Left renal cortex interstitium (tissue), 4 donors: ENCODE measurements at regions not wholly inside any gene's neighbourhood (a gene's known extent, or its start where the extent isn't known, plus 50 kb on each side); places are given as distances from the start of the nearest gene placed in this dataset.
"Not testable (repeated sequence)": the region's sequence is repeated elsewhere in the genome, so short reads cannot be mapped to it uniquely, and the experiment has no call there.

Experiments
- DNase-seq, 4 donors: peaks; one replicate each; pipeline ENCODE4 v3.0.0-alpha.2; 2013; ENCODE audit warnings: low read depth in 4 of 4, low spot score in 2 of 4, missing footprints in 1 of 4

GRCh38 chr5:32916648-32917047 lies 205.5 kb downstream of the NPR3 start:
- DNase-seq, result peak in 1 of 4 donors; percentile 3

- no peak for DNase-seq
Measured at GRCh38 chr5:32928761-32929160, 217.6 kb downstream of the NPR3 start.

- DNase-seq, result not testable (repeated sequence)
Measured at GRCh38 chr5:32931438-32931837, 220.3 kb downstream of the NPR3 start.

- no peak for DNase-seq
Measured at GRCh38 chr5:32932241-32932935, 221.3 kb downstream of the NPR3 start.

- no peak for DNase-seq
Measured at GRCh38 chr5:32933692-32934091, 222.6 kb downstream of the NPR3 start.

GRCh38 chr5:32934529-32934928 lies 223.4 kb downstream of the NPR3 start:
- DNase-seq, result no peak

GRCh38 chr5:32935283-32935682 lies 224.2 kb downstream of the NPR3 start:
- DNase-seq, result no peak

- no peak for DNase-seq
Measured at GRCh38 chr5:32936329-32936728, 225.2 kb downstream of the NPR3 start.

- no peak for DNase-seq
Measured at GRCh38 chr5:32942225-32942989, 231.3 kb downstream of the NPR3 start.

GRCh38 chr5:32949286-32949970 lies 238.3 kb downstream of the NPR3 start:
- DNase-seq, result no peak

GRCh38 chr5:32951003-32951402 lies 239.9 kb downstream of the NPR3 start:
- no peak for DNase-seq

GRCh38 chr5:32951878-32952277 lies 240.8 kb downstream of the NPR3 start:
- no peak for DNase-seq

GRCh38 chr5:32952421-32952820 lies 241.3 kb downstream of the NPR3 start:
- not testable (repeated sequence) for DNase-seq

GRCh38 chr5:32953694-32954093 lies 242.6 kb downstream of the NPR3 start:
- DNase-seq, result no peak

- DNase-seq, result no peak
Measured at GRCh38 chr5:32955814-32956213, 244.7 kb downstream of the NPR3 start.

- DNase-seq, result no peak
Measured at GRCh38 chr5:32960340-32961058, 249.4 kb downstream of the NPR3 start.

- DNase-seq, result no peak
Measured at GRCh38 chr5:32961059-32961415, 249.9 kb downstream of the NPR3 start.

GRCh38 chr5:32964261-32964660 lies 253.1 kb downstream of the NPR3 start:
- DNase-seq, result no peak

GRCh38 chr5:32973646-32974045 lies 262.5 kb downstream of the NPR3 start:
- DNase-seq, result no peak

- DNase-seq, result peak in 1 of 4 donors; percentile 16
Measured at GRCh38 chr5:32975656-32976375, 264.7 kb downstream of the NPR3 start.
